ENCODE measurements at regions not wholly inside any gene's neighbourhood (a gene's known extent, or its start where the extent isn't known, plus 50 kb on each side); places are given as distances from the start of the nearest gene placed in this dataset.

- H3K27me3 ChIP-seq, result no peaks in the 10 kb centered on the region
- H3K4me1 ChIP-seq, result no peaks in the 10 kb centered on the region
- no peak overlapping the region for H3K4me3 ChIP-seq
- no peak for DNase-seq
- no peak overlapping the region for H3K27ac ChIP-seq
- H3K36me3 ChIP-seq, result no peaks in the 10 kb centered on the region
- TF ChIP-seq CTCF (IDR thresholded peaks at IDR 0.05) (no peak), POLR2A (IDR thresholded peaks at IDR 0.05) (no peak)
- no peaks in the 10 kb centered on the region for H3K9me3 ChIP-seq
These were observed 527.8 kb downstream of the AGTPBP1 start for GRCh38 chr9:85213650-85214607.

GRCh38 chr9:85212887-85213286, 528.9 kb downstream of the AGTPBP1 start:
- Histone ChIP-seq H3K9me3 (no peaks in the 10 kb centered on the region), H3K4me1 (no peaks in the 10 kb centered on the region), H3K27me3 (no peaks in the 10 kb centered on the region), H3K36me3 (no peaks in the 10 kb centered on the region), H3K27ac (no peak overlapping the region), H3K4me3 (no peak overlapping the region)
- no peak for DNase-seq
- TF ChIP-seq CTCF (IDR thresholded peaks at IDR 0.05) (no peak), POLR2A (IDR thresholded peaks at IDR 0.05) (no peak)

GRCh38 chr9:85212209-85212608, 529.5 kb downstream of the AGTPBP1 start:
- Histone ChIP-seq H3K9me3 (no peaks in the 10 kb centered on the region), H3K36me3 (no peaks in the 10 kb centered on the region), H3K4me1 (no peaks in the 10 kb centered on the region), H3K4me3 (no peak overlapping the region), H3K27ac (no peak overlapping the region), H3K27me3 (no peaks in the 10 kb centered on the region)
- TF ChIP-seq CTCF (IDR thresholded peaks at IDR 0.05) (no peak), POLR2A (IDR thresholded peaks at IDR 0.05) (no peak)
- DNase-seq, result no peak

- Histone ChIP-seq H3K36me3 (no peaks in the 10 kb centered on the region), H3K9me3 (no peaks in the 10 kb centered on the region), H3K4me1 (no peaks in the 10 kb centered on the region), H3K27ac (no peak overlapping the region), H3K4me3 (no peak overlapping the region), H3K27me3 (no peaks in the 10 kb centered on the region)
- no peak for DNase-seq
- no peak for TF ChIP-seq POLR2A (IDR thresholded peaks at IDR 0.05)
- TF ChIP-seq CTCF (IDR thresholded peaks at IDR 0.05), result no peak
These were observed 533.1 kb downstream of the AGTPBP1 start for GRCh38 chr9:85208666-85209065.

GRCh38 chr9:85204176-85204575, 534.6 kb downstream of the NTRK2 start:
- no peaks in the 10 kb centered on the region for H3K9me3 ChIP-seq
- H3K27me3 ChIP-seq, result no peaks in the 10 kb centered on the region
- no peaks in the 10 kb centered on the region for H3K36me3 ChIP-seq
- no peak overlapping the region for H3K4me3 ChIP-seq
- H3K4me1 ChIP-seq, result no peaks in the 10 kb centered on the region
- H3K27ac ChIP-seq, result no peak overlapping the region
- no peak for DNase-seq
- TF ChIP-seq CTCF (IDR thresholded peaks at IDR 0.05) (no peak), POLR2A (IDR thresholded peaks at IDR 0.05) (no peak)
